ENCODE measurements at regions not wholly inside any gene's neighbourhood (a gene's known extent, or its start where the extent isn't known, plus 50 kb on each side); places are given as distances from the start of the nearest gene placed in this dataset.
"Not testable (repeated sequence)": the region's sequence is repeated elsewhere in the genome, so short reads cannot be mapped to it uniquely, and the experiment has no call there.

- intact Hi-C loops (cut with DNase I): no loop called here
- TF ChIP-seq CTCF (IDR thresholded peaks at IDR 0.05) (no peak), POLR2A (IDR thresholded peaks at IDR 0.05) (no peak)
- Histone ChIP-seq H3K9me3 (no peaks in the 10 kb centered on the region), H3K36me3 (replicated peaks in 1 of 2; ENCODE audit: insufficient read depth in 1 of 2, low read depth in 2 of 2) (no peaks in the 10 kb centered on the region), H3K4me3 (no peak overlapping the region), H3K27me3 (no peaks in the 10 kb centered on the region), H3K4me1 (no peaks in the 10 kb centered on the region), H3K27ac (no peak overlapping the region)
- 82 to 91% methylated on average over 5 of the region's 5 CpGs for WGBS, 2 donors
- ATAC-seq (no peak), DNase-seq (no peak)
Observed at GRCh38 chr1:88341447-88341846, 342.6 kb upstream of the PKN2 start.

GRCh38 chr1:88342081-88342480, 342.0 kb upstream of the PKN2 start:
- DNase-seq; ATAC-seq; H3K9me3 ChIP-seq; H3K36me3 ChIP-seq (replicated peaks in 1 of 2; ENCODE audit: insufficient read depth in 1 of 2, low read depth in 2 of 2); H3K27ac ChIP-seq; intact Hi-C loops (cut with DNase I); H3K27me3 ChIP-seq; H3K4me3 ChIP-seq; H3K4me1 ChIP-seq: not testable (repeated sequence)
- WGBS, 2 donors: 68 to 81% methylated on average over 6 to 15 of the region's 16 CpGs

GRCh38 chr1:88350648-88351047, 333.4 kb upstream of the PKN2 start:
- H3K27ac ChIP-seq: no peak overlapping the region
- no peaks in the 10 kb centered on the region for H3K27me3 ChIP-seq
- ATAC-seq (no peak), DNase-seq (no peak)
- no peaks in the 10 kb centered on the region for H3K9me3 ChIP-seq
- intact Hi-C loops (cut with DNase I): no loop called here
- no peak for TF ChIP-seq POLR2A (IDR thresholded peaks at IDR 0.05)
- no peak for TF ChIP-seq CTCF (IDR thresholded peaks at IDR 0.05)
- H3K4me1 ChIP-seq: no peaks in the 10 kb centered on the region
- H3K4me3 ChIP-seq: no peak overlapping the region
- no peaks in the 10 kb centered on the region for H3K36me3 ChIP-seq (replicated peaks in 1 of 2; ENCODE audit: insufficient read depth in 1 of 2, low read depth in 2 of 2)
- WGBS, 2 donors: 85 to 90% methylated on average over 2 of the region's 2 CpGs

GRCh38 chr1:88351960-88352359, 332.1 kb upstream of the PKN2 start:
- TF ChIP-seq CTCF (IDR thresholded peaks at IDR 0.05): no peak
- TF ChIP-seq POLR2A (IDR thresholded peaks at IDR 0.05): no peak

GRCh38 chr1:88354256-88354655, 329.8 kb upstream of the PKN2 start:
- 84 to 96% methylated on average over 1 of the region's 1 CpG for WGBS, 2 donors

More at GRCh38 chr1:88351960-88352359, 332.1 kb upstream of the PKN2 start:
- H3K27me3 ChIP-seq: no peaks in the 10 kb centered on the region
- H3K27ac ChIP-seq: no peak overlapping the region
- WGBS, 2 donors: 26 to 30% methylated on average over 3 of the region's 3 CpGs
- H3K9me3 ChIP-seq: no peaks in the 10 kb centered on the region
- no peak overlapping the region for H3K4me3 ChIP-seq
- DNase-seq (no peak), ATAC-seq (no peak)
- H3K36me3 ChIP-seq (replicated peaks in 1 of 2; ENCODE audit: insufficient read depth in 1 of 2, low read depth in 2 of 2): no peaks in the 10 kb centered on the region
- H3K4me1 ChIP-seq: no peaks in the 10 kb centered on the region
- intact Hi-C loops (cut with DNase I): no loop called here

More at GRCh38 chr1:88354256-88354655, 329.8 kb upstream of the PKN2 start:
- DNase-seq (no peak), ATAC-seq (no peak)
- Histone ChIP-seq H3K4me1 (peaks cover 5% of the 10 kb centered on the region), H3K27ac (no peak overlapping the region), H3K9me3 (no peaks in the 10 kb centered on the region), H3K4me3 (no peak overlapping the region), H3K27me3 (no peaks in the 10 kb centered on the region), H3K36me3 (replicated peaks in 1 of 2; ENCODE audit: insufficient read depth in 1 of 2, low read depth in 2 of 2) (no peaks in the 10 kb centered on the region)
- TF ChIP-seq CTCF (IDR thresholded peaks at IDR 0.05) (no peak), POLR2A (IDR thresholded peaks at IDR 0.05) (no peak)
- intact Hi-C loops (cut with DNase I): no loop called here

Data from body of pancreas (tissue), 4 donors.